ENCODE measurements at regions not wholly inside any gene's neighbourhood (a gene's known extent, or its start where the extent isn't known, plus 50 kb on each side); places are given as distances from the start of the nearest gene placed in this dataset.

- no peaks in the 10 kb centered on the region for H3K79me2 ChIP-seq (ENCODE audit: insufficient read depth, low read depth, low read length)
- no peak overlapping the region for H2AFZ ChIP-seq (ENCODE audit: low read length)
- H3K4me2 ChIP-seq (ENCODE audit: low read length): no peak overlapping the region
- no peaks in the 10 kb centered on the region for H3K4me1 ChIP-seq (ENCODE audit: insufficient read depth, low read length, poor library complexity, severe bottlenecking)
- TF ChIP-seq EZH2phosphoT487 (IDR thresholded peaks at IDR 0.05; ENCODE audit: borderline replicate concordance, low read depth, low read length): no peak
- TF ChIP-seq CTCF (conservative IDR thresholded peaks at IDR 0.05; ENCODE audit: low read length): no peak
- CTCF ChIA-PET (ENCODE audit: unreplicated experiment): no interaction called here
- H3K9me2 ChIP-seq (ENCODE audit: insufficient read depth, low read length): no peaks in the 10 kb centered on the region
- DNase-seq (ENCODE audit: low spot score): no peak
- BruUV-seq (replicated peaks): no TSS peak
- no peak overlapping the region for H3K4me3 ChIP-seq (ENCODE audit: low read depth, low read length, poor library complexity, severe bottlenecking)
- no peaks in the 10 kb centered on the region for H3K36me3 ChIP-seq (ENCODE audit: insufficient read depth, low read length)
- POLR2A ChIA-PET: interaction anchor here (0.5 kb wide), 1 partner anchor 120 kb away, joined by 3 read pairs; no protein-coding TSS in a partner anchor
- H4K20me1 ChIP-seq (ENCODE audit: insufficient read depth, low read length): no peaks in the 10 kb centered on the region
- intact Hi-C loops (cut with micrococcal nuclease; ENCODE audit: unreplicated experiment): no loop called here
- H3K9me3 ChIP-seq (ENCODE audit: low read length): no peaks in the 10 kb centered on the region
- H3K27ac ChIP-seq (ENCODE audit: low read depth, low read length, poor library complexity, severe bottlenecking): no peak overlapping the region
Observed at GRCh38 chr3:81255463-81255862, 506.0 kb downstream of the GBE1 start.

- Histone ChIP-seq H2AFZ (ENCODE audit: low read length) (no peak overlapping the region), H3K36me3 (ENCODE audit: insufficient read depth, low read length) (no peaks in the 10 kb centered on the region), H3K9me2 (ENCODE audit: insufficient read depth, low read length) (no peaks in the 10 kb centered on the region), H3K4me2 (ENCODE audit: low read length) (no peak overlapping the region), H3K79me2 (ENCODE audit: insufficient read depth, low read depth, low read length) (no peaks in the 10 kb centered on the region), H4K20me1 (ENCODE audit: insufficient read depth, low read length) (no peaks in the 10 kb centered on the region), H3K4me1 (ENCODE audit: insufficient read depth, low read length, poor library complexity, severe bottlenecking) (no peaks in the 10 kb centered on the region), H3K27ac (ENCODE audit: low read depth, low read length, poor library complexity, severe bottlenecking) (no peak overlapping the region), H3K4me3 (ENCODE audit: low read depth, low read length, poor library complexity, severe bottlenecking) (no peak overlapping the region), H3K9me3 (ENCODE audit: low read length) (no peaks in the 10 kb centered on the region)
- no peak for DNase-seq (ENCODE audit: low spot score)
- intact Hi-C loops (cut with micrococcal nuclease; ENCODE audit: unreplicated experiment): no loop called here
- POLR2A ChIA-PET: no interaction called here
- no peak for TF ChIP-seq CTCF (conservative IDR thresholded peaks at IDR 0.05; ENCODE audit: low read length)
- TF ChIP-seq EZH2phosphoT487 (IDR thresholded peaks at IDR 0.05; ENCODE audit: borderline replicate concordance, low read depth, low read length): no peak
- BruUV-seq (replicated peaks): no TSS peak
- CTCF ChIA-PET (ENCODE audit: unreplicated experiment): no interaction called here
Observed at GRCh38 chr3:81251096-81251495, 510.3 kb downstream of the GBE1 start.

- Histone ChIP-seq H3K4me1 (ENCODE audit: insufficient read depth, low read length, poor library complexity, severe bottlenecking) (no peaks in the 10 kb centered on the region), H4K20me1 (ENCODE audit: insufficient read depth, low read length) (no peaks in the 10 kb centered on the region), H2AFZ (ENCODE audit: low read length) (no peak overlapping the region), H3K4me3 (ENCODE audit: low read depth, low read length, poor library complexity, severe bottlenecking) (no peak overlapping the region), H3K79me2 (ENCODE audit: insufficient read depth, low read depth, low read length) (no peaks in the 10 kb centered on the region), H3K9me2 (ENCODE audit: insufficient read depth, low read length) (no peaks in the 10 kb centered on the region), H3K36me3 (ENCODE audit: insufficient read depth, low read length) (no peaks in the 10 kb centered on the region), H3K27ac (ENCODE audit: low read depth, low read length, poor library complexity, severe bottlenecking) (no peak overlapping the region), H3K9me3 (ENCODE audit: low read length) (no peaks in the 10 kb centered on the region), H3K4me2 (ENCODE audit: low read length) (no peak overlapping the region)
- POLR2A ChIA-PET: interaction anchor here (0.7 to 1.1 kb wide), 3 partner anchors 10 to 479 kb away, joined by 3 read pairs; no protein-coding TSS in a partner anchor
- TF ChIP-seq EZH2phosphoT487 (IDR thresholded peaks at IDR 0.05; ENCODE audit: borderline replicate concordance, low read depth, low read length): no peak
- no peak for TF ChIP-seq CTCF (conservative IDR thresholded peaks at IDR 0.05; ENCODE audit: low read length)
- intact Hi-C loops (cut with micrococcal nuclease; ENCODE audit: unreplicated experiment): no loop called here
- CTCF ChIA-PET (ENCODE audit: unreplicated experiment): no interaction called here
- DNase-seq (ENCODE audit: low spot score): no peak
- no TSS peak for BruUV-seq (replicated peaks)
Observed at GRCh38 chr3:81249540-81250029, 511.9 kb downstream of the GBE1 start.
